BJ (cell line): ENCODE measurements at regions not wholly inside any gene's neighbourhood (a gene's known extent, or its start where the extent isn't known, plus 50 kb on each side); places are given as distances from the start of the nearest gene placed in this dataset.

Source experiments
- CTCF ChIA-PET: fragments of 350-600 bp; formaldehyde crosslinking; extraction: SDS; loops from one replicate; lab custom pipeline; 2021; ENCODE audit warnings: antibody characterized with exemption, inconsistent platforms; lab: Yijun Ruan, JAX
- POLR2A ChIA-PET: fragments of 300-600 bp; sonication (Branson Sonifier 250); formaldehyde crosslinking; extraction: SDS; loops from one replicate; lab custom pipeline; 2021; ENCODE audit warnings: antibody characterized with exemption; lab: Charles Lee
- DNase-seq: peaks from one replicate; pipeline ENCODE4 v3.0.0-alpha.2; 2011; ENCODE audit warnings: low read depth
- H3K27me3 ChIP-seq: 2 replicates; pipeline ENCODE4 v1.6.0; 2011; ENCODE audit warnings: low read length; ENCODE audit not compliant: control insufficient read depth, insufficient read depth
- H3K36me3 ChIP-seq: 2 replicates; pipeline ENCODE4 v1.5.1; 2011; ENCODE audit warnings: low read length; ENCODE audit not compliant: control insufficient read depth, insufficient read depth
- H3K4me3 ChIP-seq: 2 replicates; pipeline ENCODE4 v1.5.1; 2011; ENCODE audit warnings: low read depth, mild to moderate bottlenecking, control low read depth, low read length
- CTCF ChIP-seq: IDR thresholded peaks from 2 replicates; pipeline ENCODE4 v1.5.1; 2011; ENCODE audit warnings: low read depth, mild to moderate bottlenecking, control low read depth, inconsistent platforms, low read length, moderate library complexity; ENCODE audit not compliant: insufficient read depth

- H3K27me3 ChIP-seq = no peaks in the 10 kb centered on the region
- H3K4me3 ChIP-seq = no peak overlapping the region
- ChIA-PET CTCF (no interaction called here), POLR2A (no interaction called here)
- no peaks in the 10 kb centered on the region for H3K36me3 ChIP-seq
- no peak for TF ChIP-seq CTCF
- DNase-seq = no peak
Measured at GRCh38 chr9:30140407-30140806, 2244.0 kb upstream of the ACO1 start.

GRCh38 chr9:30160570-30160969 is 2223.9 kb upstream of the ACO1 start:
- H3K36me3 ChIP-seq = no peaks in the 10 kb centered on the region
- no peaks in the 10 kb centered on the region for H3K27me3 ChIP-seq
- ChIA-PET POLR2A (no interaction called here), CTCF (no interaction called here)
- no peak overlapping the region for H3K4me3 ChIP-seq
- DNase-seq = no peak
- no peak for TF ChIP-seq CTCF

- ChIA-PET POLR2A (no interaction called here), CTCF (no interaction called here)
- TF ChIP-seq CTCF = no peak
- no peaks in the 10 kb centered on the region for H3K36me3 ChIP-seq
- H3K27me3 ChIP-seq = no peaks in the 10 kb centered on the region
- H3K4me3 ChIP-seq = no peak overlapping the region
- no peak for DNase-seq
Measured at GRCh38 chr9:30172206-30172605, 2212.2 kb upstream of the ACO1 start.

- POLR2A ChIA-PET = no interaction called here
- H3K27me3 ChIP-seq = no peaks in the 10 kb centered on the region
- TF ChIP-seq CTCF = no peak
- no peak for DNase-seq
- H3K36me3 ChIP-seq = no peaks in the 10 kb centered on the region
- no peak overlapping the region for H3K4me3 ChIP-seq
- CTCF ChIA-PET = no interaction called here
Measured at GRCh38 chr9:30178610-30179009, 2205.8 kb upstream of the ACO1 start.

GRCh38 chr9:30193421-30193820 is 2191.0 kb upstream of the ACO1 start:
- no peak for DNase-seq
- CTCF ChIA-PET = no interaction called here
- no peak overlapping the region for H3K4me3 ChIP-seq
- H3K27me3 ChIP-seq = no peaks in the 10 kb centered on the region
- H3K36me3 ChIP-seq = no peaks in the 10 kb centered on the region
- TF ChIP-seq CTCF = no peak
- POLR2A ChIA-PET = no interaction called here
